ENCODE measurements at regions not wholly inside any gene's neighbourhood (a gene's known extent, or its start where the extent isn't known, plus 50 kb on each side); places are given as distances from the start of the nearest gene placed in this dataset.

GRCh38 chr2:12341215-12341614, 375.5 kb upstream of the TRIB2 start:
- TF ChIP-seq, protein P1, sequence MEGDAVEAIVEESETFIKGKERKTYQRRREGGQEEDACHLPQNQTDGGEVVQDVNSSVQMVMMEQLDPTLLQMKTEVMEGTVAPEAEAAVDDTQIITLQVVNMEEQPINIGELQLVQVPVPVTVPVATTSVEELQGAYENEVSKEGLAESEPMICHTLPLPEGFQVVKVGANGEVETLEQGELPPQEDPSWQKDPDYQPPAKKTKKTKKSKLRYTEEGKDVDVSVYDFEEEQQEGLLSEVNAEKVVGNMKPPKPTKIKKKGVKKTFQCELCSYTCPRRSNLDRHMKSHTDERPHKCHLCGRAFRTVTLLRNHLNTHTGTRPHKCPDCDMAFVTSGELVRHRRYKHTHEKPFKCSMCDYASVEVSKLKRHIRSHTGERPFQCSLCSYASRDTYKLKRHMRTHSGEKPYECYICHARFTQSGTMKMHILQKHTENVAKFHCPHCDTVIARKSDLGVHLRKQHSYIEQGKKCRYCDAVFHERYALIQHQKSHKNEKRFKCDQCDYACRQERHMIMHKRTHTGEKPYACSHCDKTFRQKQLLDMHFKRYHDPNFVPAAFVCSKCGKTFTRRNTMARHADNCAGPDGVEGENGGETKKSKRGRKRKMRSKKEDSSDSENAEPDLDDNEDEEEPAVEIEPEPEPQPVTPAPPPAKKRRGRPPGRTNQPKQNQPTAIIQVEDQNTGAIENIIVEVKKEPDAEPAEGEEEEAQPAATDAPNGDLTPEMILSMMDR (IDR thresholded peaks at IDR 0.05) = no peak
- TF ChIP-seq EZH2phosphoT487 (IDR thresholded peaks at IDR 0.05) (no peak), EZH2 (IDR thresholded peaks at IDR 0.05) (no peak)
